ENCODE measurements at regions not wholly inside any gene's neighbourhood (a gene's known extent, or its start where the extent isn't known, plus 50 kb on each side); places are given as distances from the start of the nearest gene placed in this dataset.
A peak's percentile ranks its signal among the peaks of the same experiment; 100 is the strongest.

DNA sequence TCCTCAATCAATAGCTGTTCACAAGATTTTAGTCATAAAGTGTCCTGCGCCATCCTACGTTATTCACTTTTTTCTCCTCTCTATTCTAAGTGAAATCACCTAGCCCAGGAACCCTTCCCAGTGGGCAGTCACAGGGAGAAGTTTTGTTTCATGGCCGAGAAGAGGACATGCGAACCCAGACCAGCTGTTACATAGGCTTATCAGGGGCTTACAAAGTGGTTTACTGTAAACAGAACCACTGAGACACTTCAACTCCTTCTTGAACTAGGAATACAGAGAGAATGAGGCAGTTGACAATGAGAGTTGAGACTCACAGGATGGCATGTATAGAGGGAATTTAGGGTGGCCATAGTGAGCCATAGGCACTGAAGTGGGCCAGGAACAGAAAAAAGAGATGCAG is 246.9 kb upstream of the GLI3 start:
- H3K36me3 ChIP-seq (ENCODE audit: control insufficient read depth, insufficient read depth, low read length): no peaks in the 10 kb centered on the region
- CTCF ChIA-PET: interaction anchor here (0.7 kb wide), 1 partner anchor 31 kb away, joined by 3 read pairs; no protein-coding TSS in a partner anchor
- H3K4me3 ChIP-seq (ENCODE audit: low read depth, low read length): no peak overlapping the region
- POLR2A ChIA-PET: no interaction called here
- H3K27me3 ChIP-seq (ENCODE audit: control insufficient read depth, insufficient read depth, low read length): no peaks in the 10 kb centered on the region; the same call in 1 of the 2 replicates
- TF ChIP-seq, protein P1, sequence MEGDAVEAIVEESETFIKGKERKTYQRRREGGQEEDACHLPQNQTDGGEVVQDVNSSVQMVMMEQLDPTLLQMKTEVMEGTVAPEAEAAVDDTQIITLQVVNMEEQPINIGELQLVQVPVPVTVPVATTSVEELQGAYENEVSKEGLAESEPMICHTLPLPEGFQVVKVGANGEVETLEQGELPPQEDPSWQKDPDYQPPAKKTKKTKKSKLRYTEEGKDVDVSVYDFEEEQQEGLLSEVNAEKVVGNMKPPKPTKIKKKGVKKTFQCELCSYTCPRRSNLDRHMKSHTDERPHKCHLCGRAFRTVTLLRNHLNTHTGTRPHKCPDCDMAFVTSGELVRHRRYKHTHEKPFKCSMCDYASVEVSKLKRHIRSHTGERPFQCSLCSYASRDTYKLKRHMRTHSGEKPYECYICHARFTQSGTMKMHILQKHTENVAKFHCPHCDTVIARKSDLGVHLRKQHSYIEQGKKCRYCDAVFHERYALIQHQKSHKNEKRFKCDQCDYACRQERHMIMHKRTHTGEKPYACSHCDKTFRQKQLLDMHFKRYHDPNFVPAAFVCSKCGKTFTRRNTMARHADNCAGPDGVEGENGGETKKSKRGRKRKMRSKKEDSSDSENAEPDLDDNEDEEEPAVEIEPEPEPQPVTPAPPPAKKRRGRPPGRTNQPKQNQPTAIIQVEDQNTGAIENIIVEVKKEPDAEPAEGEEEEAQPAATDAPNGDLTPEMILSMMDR (IDR thresholded peaks at IDR 0.05; ENCODE audit: insufficient read depth, low read depth, low read length): no peak
- DNase-seq (ENCODE audit: low read depth): no peak

DNA sequence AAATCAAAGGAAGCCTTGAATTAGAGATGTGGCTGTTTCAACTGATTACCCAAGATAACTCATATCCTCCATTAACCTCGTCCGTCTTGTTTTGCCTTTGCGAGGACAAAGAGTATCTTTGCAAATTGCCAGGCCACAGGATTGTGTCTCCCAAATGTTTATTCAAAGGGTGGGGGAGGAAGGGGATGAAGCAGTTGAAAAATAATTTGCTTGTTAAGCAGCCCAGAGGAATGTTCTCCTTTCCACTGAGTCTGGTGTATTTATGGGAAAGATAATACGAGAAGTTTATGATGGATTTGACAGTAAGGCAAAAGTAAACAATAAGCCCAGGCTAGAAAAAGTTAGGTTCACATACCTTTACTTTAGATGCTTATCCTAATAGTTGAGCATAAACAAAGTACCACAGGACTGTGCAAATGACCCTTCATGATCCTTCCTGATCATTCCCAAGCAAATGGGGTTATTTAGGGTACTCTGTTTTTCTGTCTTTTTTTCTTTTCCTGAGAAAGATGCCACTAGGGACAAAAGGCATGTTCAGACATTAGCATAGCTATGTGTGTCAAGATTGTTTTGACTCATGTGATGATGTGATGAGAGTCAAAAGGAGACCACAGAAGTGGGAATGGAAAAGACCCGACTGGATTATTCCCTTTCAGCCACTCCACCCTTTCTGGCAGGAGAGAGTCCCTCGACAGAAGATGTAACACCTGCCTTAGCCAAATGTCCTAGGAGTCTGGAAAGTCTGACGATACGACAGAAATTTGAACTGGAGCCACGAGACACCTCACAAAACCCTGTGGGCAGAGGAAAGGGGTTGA is 243.0 kb upstream of the GLI3 start:
- no peaks in the 10 kb centered on the region for H3K36me3 ChIP-seq (ENCODE audit: control insufficient read depth, insufficient read depth, low read length)
- H3K27me3 ChIP-seq (ENCODE audit: control insufficient read depth, insufficient read depth, low read length): peaks cover 3% of the 10 kb centered on the region; the same call in 1 of the 2 replicates
- DNase-seq (ENCODE audit: low read depth): peak; percentile 14
- POLR2A ChIA-PET: no interaction called here
- TF ChIP-seq, protein P1 (IDR thresholded peaks at IDR 0.05; ENCODE audit: insufficient read depth, low read depth, low read length): no peak
- CTCF ChIA-PET: interaction anchor here (1.4 kb wide), 1 partner anchor 18 kb away, joined by 3 read pairs; no protein-coding TSS in a partner anchor
- H3K4me3 ChIP-seq (ENCODE audit: low read depth, low read length): no peak overlapping the region

DNA sequence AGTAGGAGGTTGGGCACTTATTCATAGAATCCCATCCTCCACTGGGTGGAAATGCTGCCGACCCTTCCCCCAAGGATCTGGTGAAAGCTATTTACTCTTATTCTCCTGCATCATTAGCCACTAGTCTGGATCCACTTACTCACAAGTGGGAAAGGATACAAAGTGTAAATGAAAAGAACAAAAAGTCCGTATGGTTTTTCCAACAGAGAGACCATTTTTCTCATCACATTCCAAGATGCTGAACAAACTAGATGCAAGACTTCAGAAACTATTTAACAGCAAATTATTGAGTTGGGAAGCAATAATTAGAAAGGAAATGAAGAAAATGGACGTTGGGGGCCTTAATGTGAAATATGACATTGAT is 242.4 kb upstream of the GLI3 start:
- TF ChIP-seq, protein P1 (IDR thresholded peaks at IDR 0.05; ENCODE audit: insufficient read depth, low read depth, low read length): no peak
- no peaks in the 10 kb centered on the region for H3K36me3 ChIP-seq (ENCODE audit: control insufficient read depth, insufficient read depth, low read length)
- no peak for DNase-seq (ENCODE audit: low read depth)
- POLR2A ChIA-PET: no interaction called here
- CTCF ChIA-PET: interaction anchor here (1.4 kb wide), 1 partner anchor 18 kb away, joined by 3 read pairs; no protein-coding TSS in a partner anchor
- no peak overlapping the region for H3K4me3 ChIP-seq (ENCODE audit: low read depth, low read length)
- peaks cover 3% of the 10 kb centered on the region; the same call in 1 of the 2 replicates for H3K27me3 ChIP-seq (ENCODE audit: control insufficient read depth, insufficient read depth, low read length)

DNA sequence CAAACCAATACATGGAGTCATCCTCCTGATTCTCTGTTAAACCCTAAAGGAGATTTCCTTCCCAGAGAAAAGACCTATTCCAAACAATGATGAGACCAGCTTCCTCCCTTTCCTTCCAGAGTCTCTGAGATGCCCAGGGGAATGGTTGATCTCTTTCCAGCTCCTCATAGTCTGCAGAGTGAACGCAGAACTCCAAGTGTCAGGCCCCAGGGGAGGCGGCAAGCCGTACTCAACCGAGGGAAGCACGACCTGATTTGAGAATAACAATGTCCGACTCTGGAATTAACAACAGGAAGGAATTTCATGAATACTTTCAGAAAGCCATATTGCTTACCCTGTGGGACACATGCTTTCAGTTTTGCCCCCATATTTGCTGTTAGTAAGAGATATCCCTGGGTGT is 241.7 kb upstream of the GLI3 start:
- 0 out of 2 replicates have a peak, but pooled peaks cover 3% of the 10 kb centered on the region for H3K27me3 ChIP-seq (ENCODE audit: control insufficient read depth, insufficient read depth, low read length)

DNA sequence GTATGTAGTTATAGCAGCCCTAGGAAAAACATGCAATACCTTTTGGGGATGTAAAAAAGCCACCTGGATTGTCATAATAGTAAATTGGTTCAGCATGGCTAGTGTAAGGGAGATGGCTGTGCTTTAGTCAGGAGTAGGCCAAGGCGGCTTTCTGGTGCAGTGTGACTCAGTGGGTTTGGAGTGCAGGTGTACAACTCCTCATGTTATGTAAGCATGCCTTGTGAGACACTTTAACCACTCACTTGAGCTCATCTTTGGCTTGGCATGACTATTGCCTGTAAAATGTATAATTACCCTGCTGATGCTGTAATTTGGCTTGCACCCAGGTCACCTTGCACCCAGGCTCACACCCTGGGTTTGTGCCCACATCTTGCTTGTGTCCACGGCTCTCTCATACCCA is 239.2 kb upstream of the GLI3 start:
- ChIA-PET CTCF (interaction anchor here (0.6 kb wide), 1 partner anchor 22 kb away, joined by 3 read pairs; no protein-coding TSS in a partner anchor), POLR2A (no interaction called here)
- DNase-seq (ENCODE audit: low read depth): no peak
- H3K36me3 ChIP-seq (ENCODE audit: control insufficient read depth, insufficient read depth, low read length): no peaks in the 10 kb centered on the region
- TF ChIP-seq, protein P1 (IDR thresholded peaks at IDR 0.05; ENCODE audit: insufficient read depth, low read depth, low read length): no peak
- no peak overlapping the region for H3K4me3 ChIP-seq (ENCODE audit: low read depth, low read length)
- peaks cover 4% of the 10 kb centered on the region; the same call in 1 of the 2 replicates for H3K27me3 ChIP-seq (ENCODE audit: control insufficient read depth, insufficient read depth, low read length)

More for the DNA sequence above, 241.7 kb upstream of the GLI3 start:
- no peak overlapping the region for H3K4me3 ChIP-seq (ENCODE audit: low read depth, low read length)
- H3K36me3 ChIP-seq (ENCODE audit: control insufficient read depth, insufficient read depth, low read length): no peaks in the 10 kb centered on the region
- TF ChIP-seq, protein P1 (IDR thresholded peaks at IDR 0.05; ENCODE audit: insufficient read depth, low read depth, low read length): no peak
- DNase-seq (ENCODE audit: low read depth): no peak
- ChIA-PET CTCF (interaction anchor here (1.4 kb wide), 1 partner anchor 17 kb away, joined by 3 read pairs; no protein-coding TSS in a partner anchor), POLR2A (no interaction called here)

All from BJ (cell line).